RWPE1 (cell line): ENCODE measurements at regions not wholly inside any gene's neighbourhood (a gene's known extent, or its start where the extent isn't known, plus 50 kb on each side); places are given as distances from the start of the nearest gene placed in this dataset.

ENCODE experiments used
- CTCF ChIA-PET: fragments of 350-600 bp; sonication (Branson Sonifier 250); formaldehyde crosslinking; extraction: SDS; loops from one replicate; lab custom pipeline; 2021; lab: Yijun Ruan, JAX
- POLR2A ChIA-PET: fragments of 400-600 bp; formaldehyde crosslinking; extraction: SDS; loops from one replicate; lab custom pipeline; 2020; ENCODE audit warnings: antibody characterized with exemption; ENCODE audit not compliant: low non-redundant PET; lab: Yijun Ruan, JAX
- DNase-seq: peaks from one replicate; pipeline ENCODE4 v3.0.0; 2012; ENCODE audit warnings: low spot score
- H3K27ac ChIP-seq: fragments of 450-650 bp; 2 replicates; pipeline ENCODE4 v1.5.1; 2017
- TF ChIP-seq, protein P1 (sequence below): fragments of 450-650 bp; conservative IDR thresholded peaks from 2 replicates; pipeline ENCODE4 v1.5.1; 2017; ENCODE audit warnings: low read depth, mild to moderate bottlenecking

DNA sequence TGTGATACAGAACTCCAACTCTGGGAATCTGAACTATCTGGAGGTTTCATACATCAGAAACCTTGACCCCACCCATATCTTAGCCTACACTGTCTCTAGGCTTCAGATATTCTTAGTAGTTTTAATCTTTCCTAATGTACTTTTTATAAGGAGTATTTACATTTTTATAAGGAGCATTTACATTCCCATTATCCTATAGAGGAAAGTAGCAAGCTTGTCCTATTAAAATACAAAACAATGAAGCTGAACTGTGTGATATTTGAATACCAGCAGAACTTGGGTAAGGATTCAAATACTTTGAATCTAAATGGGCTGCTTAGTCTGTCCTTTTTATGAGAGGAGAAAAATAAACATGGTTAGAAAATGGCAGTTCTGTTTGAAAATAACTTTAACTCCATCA is 247.4 kb downstream of the FMR1NB start:
- POLR2A ChIA-PET, result no interaction called here

DNA sequence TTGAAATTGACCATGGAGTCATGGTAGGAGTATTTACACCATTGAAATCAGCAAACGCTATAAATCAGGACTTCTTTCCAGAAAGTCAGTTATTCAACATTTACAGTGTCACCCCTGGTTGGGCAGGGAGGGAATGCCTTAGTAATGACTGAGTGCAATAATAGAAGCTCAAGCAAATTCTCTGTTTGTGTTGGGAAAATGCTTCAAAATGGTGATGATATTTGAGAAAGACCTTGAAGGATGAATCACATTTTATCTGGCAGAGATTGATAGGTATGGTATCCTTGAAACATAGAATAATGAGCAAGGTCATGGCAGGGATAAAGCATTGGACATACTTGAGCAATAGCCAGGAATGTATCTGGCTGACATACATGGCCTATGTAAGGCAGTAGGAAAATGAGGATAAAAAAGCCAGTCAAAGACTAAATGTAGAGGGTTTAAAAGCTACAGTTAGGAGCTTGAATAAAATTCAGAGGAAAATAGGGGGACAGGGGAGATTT is 248.7 kb downstream of the FMR1NB start:
- ChIA-PET CTCF (no interaction called here), POLR2A (no interaction called here)
- no peak overlapping the region for H3K27ac ChIP-seq
- DNase-seq, result no peak
- TF ChIP-seq, protein P1, sequence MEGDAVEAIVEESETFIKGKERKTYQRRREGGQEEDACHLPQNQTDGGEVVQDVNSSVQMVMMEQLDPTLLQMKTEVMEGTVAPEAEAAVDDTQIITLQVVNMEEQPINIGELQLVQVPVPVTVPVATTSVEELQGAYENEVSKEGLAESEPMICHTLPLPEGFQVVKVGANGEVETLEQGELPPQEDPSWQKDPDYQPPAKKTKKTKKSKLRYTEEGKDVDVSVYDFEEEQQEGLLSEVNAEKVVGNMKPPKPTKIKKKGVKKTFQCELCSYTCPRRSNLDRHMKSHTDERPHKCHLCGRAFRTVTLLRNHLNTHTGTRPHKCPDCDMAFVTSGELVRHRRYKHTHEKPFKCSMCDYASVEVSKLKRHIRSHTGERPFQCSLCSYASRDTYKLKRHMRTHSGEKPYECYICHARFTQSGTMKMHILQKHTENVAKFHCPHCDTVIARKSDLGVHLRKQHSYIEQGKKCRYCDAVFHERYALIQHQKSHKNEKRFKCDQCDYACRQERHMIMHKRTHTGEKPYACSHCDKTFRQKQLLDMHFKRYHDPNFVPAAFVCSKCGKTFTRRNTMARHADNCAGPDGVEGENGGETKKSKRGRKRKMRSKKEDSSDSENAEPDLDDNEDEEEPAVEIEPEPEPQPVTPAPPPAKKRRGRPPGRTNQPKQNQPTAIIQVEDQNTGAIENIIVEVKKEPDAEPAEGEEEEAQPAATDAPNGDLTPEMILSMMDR, result no peak

More for the DNA sequence above, 247.4 kb downstream of the FMR1NB start:
- no peak overlapping the region for H3K27ac ChIP-seq
- CTCF ChIA-PET, result no interaction called here
- DNase-seq, result no peak
- TF ChIP-seq, protein P1, result no peak

DNA sequence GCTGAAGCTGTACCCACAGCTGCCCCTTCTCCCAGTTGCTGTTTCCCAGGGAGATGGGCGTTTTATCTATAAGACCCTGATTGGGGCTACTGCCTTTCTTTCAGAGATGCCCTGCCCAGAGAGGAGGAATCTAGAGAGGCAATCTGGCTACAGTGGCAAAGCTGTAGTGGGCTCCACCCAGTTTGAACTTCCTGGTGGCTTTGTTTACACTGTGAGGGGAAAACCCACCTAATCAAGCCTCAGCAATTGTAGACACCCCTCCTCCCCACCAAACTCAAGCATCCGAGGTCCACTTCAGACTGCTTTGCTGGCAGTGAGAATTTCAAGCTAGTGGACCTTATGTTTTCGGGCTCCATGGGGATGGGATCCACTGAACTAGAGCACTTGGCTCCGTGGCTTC is 240.4 kb upstream of the AFF2 start:
- ChIA-PET POLR2A (no interaction called here), CTCF (no interaction called here)
- no peak overlapping the region for H3K27ac ChIP-seq
- TF ChIP-seq, protein P1, result no peak
- DNase-seq, result no peak

DNA sequence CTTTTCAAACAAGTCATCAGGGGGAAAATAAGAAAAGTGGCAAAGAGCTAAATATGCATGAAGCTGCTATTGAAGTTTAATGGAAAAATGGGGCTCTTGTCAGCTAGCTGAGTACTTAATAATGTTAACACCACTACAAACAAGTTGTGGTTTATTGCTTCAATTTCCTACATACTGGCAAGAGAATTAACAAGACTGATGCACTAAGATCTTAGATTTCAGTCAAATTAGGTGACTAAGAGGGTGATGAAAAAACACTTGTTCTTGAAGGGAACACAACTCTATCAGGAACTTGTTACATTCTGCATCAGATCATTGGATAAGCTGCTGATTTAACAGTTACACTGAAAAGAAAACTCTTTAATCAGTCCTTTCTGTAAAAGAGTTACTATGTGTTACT is 234.6 kb upstream of the AFF2 start:
- POLR2A ChIA-PET, result no interaction called here
- no peak for DNase-seq
- no peak overlapping the region for H3K27ac ChIP-seq
- CTCF ChIA-PET, result interaction anchor here (0.6 kb wide), 1 partner anchor 25 kb away, joined by 3 read pairs; no protein-coding TSS in a partner anchor
- TF ChIP-seq, protein P1, result no peak

DNA sequence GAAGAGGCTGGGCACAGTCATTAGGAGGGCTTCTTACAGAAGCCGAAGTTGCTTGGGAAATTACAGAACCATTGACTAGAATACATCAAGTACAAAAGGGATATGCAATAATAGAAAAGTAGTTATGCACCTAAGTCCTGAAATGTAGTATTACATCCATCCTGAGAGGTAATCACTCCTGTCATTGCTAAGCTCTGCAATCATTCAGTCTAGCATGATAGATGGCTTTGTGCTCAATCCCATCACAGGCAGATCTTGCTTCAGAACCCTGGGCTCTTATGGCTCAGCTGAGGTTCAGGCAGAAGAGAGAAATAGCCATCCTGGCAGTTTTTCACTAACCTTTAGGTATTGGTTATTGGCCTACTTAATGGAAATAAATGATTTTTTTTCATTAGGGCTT is 231.7 kb upstream of the AFF2 start:
- no peak for DNase-seq
- ChIA-PET CTCF (no interaction called here), POLR2A (no interaction called here)
- no peak overlapping the region for H3K27ac ChIP-seq
- TF ChIP-seq, protein P1, result no peak

DNA sequence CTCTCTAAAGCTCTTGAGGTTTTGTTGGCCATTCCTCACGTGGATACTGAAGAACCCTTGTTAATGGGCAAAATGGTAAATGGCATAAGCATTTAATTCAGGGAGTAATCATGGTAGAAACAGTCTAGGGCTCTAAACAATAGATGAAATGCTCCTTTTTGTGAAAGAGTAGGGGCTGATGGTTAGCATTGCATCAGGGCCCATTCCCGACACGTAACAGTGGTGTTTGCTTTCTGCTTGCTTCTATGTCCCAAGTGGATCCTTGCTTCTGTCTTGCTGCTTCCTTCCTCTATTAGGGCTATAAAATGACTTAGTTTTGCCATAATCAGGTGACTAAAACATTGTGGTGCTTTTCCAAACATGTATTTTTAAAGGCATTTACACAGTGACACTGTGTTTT is 230.9 kb upstream of the AFF2 start:
- no peak for DNase-seq
- CTCF ChIA-PET, result no interaction called here
- no peak overlapping the region for H3K27ac ChIP-seq
- TF ChIP-seq, protein P1, result no peak
- POLR2A ChIA-PET, result no interaction called here
